SK-N-SH (cell line): ENCODE measurements at regions not wholly inside any gene's neighbourhood (a gene's known extent, or its start where the extent isn't known, plus 50 kb on each side); places are given as distances from the start of the nearest gene placed in this dataset.

ENCODE experiments used
- CTCF ChIA-PET: fragments of 300-600, 350-600 bp; formaldehyde crosslinking; extraction: SDS; loops from one replicate; lab custom pipeline; 2021; lab: Yijun Ruan, JAX
- POLR2A ChIA-PET: fragments of 350-600 bp; sonication (Branson Sonifier 250); formaldehyde crosslinking; extraction: SDS; loops from one replicate; lab custom pipeline; 2020; ENCODE audit warnings: antibody characterized with exemption, inconsistent platforms; lab: Yijun Ruan, JAX
- DNase-seq: peaks from one replicate; pipeline ENCODE4 v3.0.0; 2012
- H2AFZ ChIP-seq: fragments of 200-600 bp; sonication (generic); 2 replicates; pipeline ENCODE4 v1.8.1; 2016; ENCODE audit warnings: antibody characterized with exemption, mild to moderate bottlenecking, low read depth
- H3F3A ChIP-seq: fragments of 200-600 bp; sonication (generic); replicated peaks from 2 replicates; pipeline ENCODE3; 2016; ENCODE audit warnings: antibody characterized with exemption, mild to moderate bottlenecking; ENCODE audit not compliant: insufficient read depth
- H3K27ac ChIP-seq, 2 experiments: fragments of 200-500 bp in 1 of 2; fragments of 200-600 bp in 1 of 2; sonication (Bioruptor generic) in 1 of 2; sonication (generic), shearing (Covaris generic) in 1 of 2; 2 replicates each; pipeline versions ENCODE4 v1.5.1 to v1.6.1; 2014 to 2016; ENCODE audit warnings: low read depth in 2 of 2, inconsistent platforms in 1 of 2, low read length in 1 of 2, mild to moderate bottlenecking in 1 of 2, mixed read lengths in 1 of 2
- H3K27me3 ChIP-seq: fragments of 200-600 bp; sonication (generic), shearing (Covaris generic); 2 replicates; pipeline ENCODE4 v1.6.1; 2016; ENCODE audit warnings: mixed run types; ENCODE audit not compliant: insufficient read depth
- H3K36me3 ChIP-seq, 2 experiments: fragments of 200-500 bp in 1 of 2; fragments of 200-600 bp in 1 of 2; sonication (Bioruptor generic) in 1 of 2; sonication (generic) in 1 of 2; replicated peaks in 1 of 2; 2 replicates each; pipeline versions ENCODE3 to v1.5.1; 2014 to 2016; ENCODE audit warnings: low read length in 1 of 2, mild to moderate bottlenecking in 1 of 2; ENCODE audit not compliant: insufficient read depth in 2 of 2, control insufficient read depth in 1 of 2
- H3K4me1 ChIP-seq, 2 experiments: fragments of 200-500 bp in 1 of 2; fragments of 200-600 bp in 1 of 2; sonication (Bioruptor generic) in 1 of 2; sonication (generic), shearing (Covaris generic) in 1 of 2; 2 replicates each; pipeline versions ENCODE4 v1.5.1 to v1.6.1; 2014 to 2016; ENCODE audit warnings: low read depth in 1 of 2, low read length in 1 of 2, mixed run types in 1 of 2; ENCODE audit not compliant: insufficient read depth in 2 of 2, control insufficient read depth in 1 of 2
- H3K4me2 ChIP-seq: fragments of 200-600 bp; sonication (generic), shearing (Covaris generic); 2 replicates; pipeline ENCODE4 v1.6.1; 2017; ENCODE audit warnings: mixed run types
- H3K4me3 ChIP-seq, 2 experiments: fragments of 200-500 bp in 1 of 2; fragments of 200-600 bp in 1 of 2; sonication (Bioruptor generic) in 1 of 2; sonication (generic), shearing (Covaris generic) in 1 of 2; 2 replicates each; pipeline versions ENCODE4 v1.5.1 to v1.8.1; 2014 to 2016; ENCODE audit warnings: low read depth in 2 of 2, inconsistent platforms in 1 of 2, low read length in 1 of 2, mild to moderate bottlenecking in 1 of 2, mixed read lengths in 1 of 2, moderate library complexity in 1 of 2
- H3K79me2 ChIP-seq: fragments of 200-600 bp; sonication (generic); 2 replicates; pipeline ENCODE4 v1.8.1; 2017; ENCODE audit warnings: mild to moderate bottlenecking; ENCODE audit not compliant: insufficient read depth
- H3K9ac ChIP-seq: fragments of 200-600 bp; sonication (generic); 2 replicates; pipeline ENCODE4 v1.6.1; 2017; ENCODE audit warnings: mixed run types
- H3K9me2 ChIP-seq: fragments of 200-600 bp; sonication (generic); 2 replicates; pipeline ENCODE4 v1.6.1; 2017; ENCODE audit warnings: mixed run types
- H3K9me3 ChIP-seq: fragments of 200-600 bp; sonication (generic); 2 replicates; pipeline ENCODE4 v1.6.1; 2017; ENCODE audit warnings: mixed run types, mild to moderate bottlenecking, moderate library complexity
- H4K20me1 ChIP-seq: fragments of 200-600 bp; sonication (generic); 2 replicates; pipeline ENCODE4 v1.6.1; 2017; ENCODE audit warnings: mild to moderate bottlenecking, mixed run types; ENCODE audit not compliant: insufficient read depth
- EP300 ChIP-seq, 2 experiments: IDR thresholded peaks; 2 replicates each; pipeline versions ENCODE4 v1.4.0 to v1.6.1; 2012; ENCODE audit warnings: borderline replicate concordance in 1 of 2, low read depth in 1 of 2, low read length in 1 of 2
- FOSL2 ChIP-seq: IDR thresholded peaks from 2 replicates; pipeline ENCODE4 v1.4.0; 2012; ENCODE audit warnings: low read depth, mild to moderate bottlenecking, moderate library complexity, borderline replicate concordance
- GABPA ChIP-seq: IDR thresholded peaks from 2 replicates; pipeline ENCODE4 v1.4.0; 2012; ENCODE audit warnings: low read depth, mild to moderate bottlenecking
- JUND ChIP-seq: IDR thresholded peaks from 2 replicates; pipeline ENCODE4 v1.4.0; 2012
- MXI1 ChIP-seq: IDR thresholded peaks from 2 replicates; pipeline ENCODE4 v1.6.1; 2012; ENCODE audit warnings: mild to moderate bottlenecking, low read depth, low read length, improper control_type of control experiment
- RAD21 ChIP-seq: IDR thresholded peaks from 2 replicates; pipeline ENCODE4 v1.6.1; 2012; ENCODE audit warnings: mild to moderate bottlenecking, low read length
- RCOR1 ChIP-seq: fragments of 150-350 bp; IDR thresholded peaks from 2 replicates; pipeline ENCODE4 v1.6.1; 2017; ENCODE audit warnings: antibody characterized with exemption, low read length
- RXRA ChIP-seq: IDR thresholded peaks from 2 replicates; pipeline ENCODE4 v1.4.0; 2012; ENCODE audit warnings: low read depth, mild to moderate bottlenecking, borderline replicate concordance
- SMC3 ChIP-seq: IDR thresholded peaks from 2 replicates; pipeline ENCODE4 v1.6.1; 2012; ENCODE audit warnings: low read depth, low read length, improper control_type of control experiment
- TAF1 ChIP-seq: IDR thresholded peaks from 2 replicates; pipeline ENCODE4 v1.6.1; 2012; ENCODE audit warnings: low read depth, mild to moderate bottlenecking, low read length, moderate library complexity, borderline replicate concordance
- USF1 ChIP-seq: IDR thresholded peaks from 2 replicates; pipeline ENCODE4 v1.4.0; 2012; ENCODE audit warnings: low read depth, borderline replicate concordance
- USF2 ChIP-seq: fragments of 150-350 bp; IDR thresholded peaks from 2 replicates; pipeline ENCODE4 v1.6.1; 2017; ENCODE audit warnings: antibody characterized with exemption, low read length, low read depth, borderline replicate concordance
- YY1 ChIP-seq: IDR thresholded peaks from 2 replicates; pipeline ENCODE4 v1.4.0; 2012; ENCODE audit warnings: low read depth, mild to moderate bottlenecking
- WGBS: methylation state at CpG from one replicate; pipeline ENCODE4 v1.1.6; 2017; ENCODE audit warnings: low lambda C conversion rate; 5-methylcytosine and 5-hydroxymethylcytosine counted together
- TF ChIP-seq, protein P1 (sequence below): fragments of 200-600 bp; sonication (generic); IDR thresholded peaks from 2 replicates; pipeline ENCODE4 v1.6.1; 2017; ENCODE audit warnings: antibody characterized with exemption, mild to moderate bottlenecking, moderate library complexity

DNA sequence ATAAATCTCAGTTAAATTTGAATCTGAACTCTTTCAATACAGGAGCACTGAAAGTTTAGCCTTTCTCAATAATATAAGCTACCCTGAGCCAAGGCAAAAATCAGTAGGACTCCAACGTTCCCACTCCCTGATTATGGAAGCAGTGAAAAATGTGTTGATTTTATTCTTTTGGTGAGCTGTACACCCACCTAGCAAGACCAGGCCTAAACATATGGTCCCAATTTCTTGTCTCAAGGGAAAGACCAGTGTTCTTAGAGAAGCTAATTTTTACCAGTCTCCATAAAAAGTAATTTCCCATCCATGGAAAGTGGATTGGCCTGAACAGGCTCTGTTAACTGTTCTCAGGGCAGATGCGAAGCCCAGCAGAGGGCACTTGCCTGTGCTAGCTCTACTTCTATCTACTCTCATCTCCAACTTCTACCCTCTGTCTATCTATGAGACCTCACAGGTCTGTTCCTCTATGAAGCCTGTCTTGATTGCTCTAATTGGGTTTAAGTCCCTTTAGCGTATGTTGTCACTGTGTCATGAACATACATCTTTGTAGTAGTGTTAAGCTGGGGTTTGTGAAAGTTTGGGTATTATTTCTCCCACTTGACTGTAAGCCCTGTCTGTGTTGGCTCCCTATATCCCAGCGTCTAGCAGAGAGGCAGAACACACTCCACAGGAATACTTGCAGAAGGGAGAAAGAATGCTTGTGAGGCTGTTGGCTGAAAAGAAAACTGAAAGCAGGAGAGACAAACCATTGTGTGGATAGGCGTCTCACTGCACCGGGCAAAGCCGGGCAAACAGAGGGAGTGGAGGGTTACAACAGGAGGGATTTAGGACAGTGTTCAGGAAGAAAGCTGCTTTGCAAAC lies 167.1 kb upstream of the MAF start:
- no peak overlapping the region for H3K27ac ChIP-seq
- no peak for DNase-seq
- peaks cover 0 to 15% of the 10 kb centered on the region in 2 experiments; a peak in 1 of 4 replicates for H3K4me1 ChIP-seq
- no peaks in the 10 kb centered on the region for H3K79me2 ChIP-seq
- H2AFZ ChIP-seq = no peak overlapping the region
- H3K27me3 ChIP-seq = no peaks in the 10 kb centered on the region
- no peak overlapping the region for H3K9ac ChIP-seq
- H3K9me2 ChIP-seq = no peaks in the 10 kb centered on the region
- TF ChIP-seq RAD21 = peak; percentile 26
- no peak for TF ChIP-seq YY1
- ChIA-PET CTCF (interaction anchor here (0.6 to 0.9 kb wide), 5 partner anchors 9 to 81 kb away, joined by 3 read pairs; no protein-coding TSS in a partner anchor), POLR2A (no interaction called here)
- no peaks in the 10 kb centered on the region for H3F3A ChIP-seq
- no peaks in the 10 kb centered on the region; the same call in 1 of the 2 replicates for H3K9me3 ChIP-seq
- H4K20me1 ChIP-seq = no peaks in the 10 kb centered on the region
- no peak overlapping the region for H3K4me2 ChIP-seq
- H3K4me3 ChIP-seq = no peak overlapping the region
- 53% methylated on average over 7 of the region's 7 CpGs for WGBS
- H3K36me3 ChIP-seq = no peaks in the 10 kb centered on the region

DNA sequence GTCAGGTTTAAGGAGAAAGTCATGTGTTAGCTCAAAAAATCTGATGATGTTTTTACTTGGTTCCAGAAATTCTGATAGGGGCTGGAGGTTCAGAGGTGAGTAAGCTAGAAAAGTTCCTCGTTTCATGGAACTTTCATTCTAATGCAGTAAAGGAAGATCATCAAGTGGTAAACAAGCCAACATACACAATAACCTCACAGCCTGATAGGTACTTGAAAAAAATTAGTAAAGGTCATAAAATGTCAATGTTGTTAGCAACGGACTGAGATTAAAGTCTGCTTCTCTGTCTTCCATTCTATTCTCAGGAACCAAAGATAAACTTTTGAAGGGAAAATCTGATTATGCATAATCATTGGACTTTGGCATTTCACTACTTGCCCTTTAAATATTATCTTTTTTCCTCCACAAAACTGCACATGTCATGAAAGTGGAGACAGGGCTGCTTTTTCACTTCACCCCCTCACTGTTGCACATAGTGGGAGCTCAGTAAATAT lies 165.4 kb upstream of the MAF start:
- no peak for TF ChIP-seq FOSL2
- TF ChIP-seq EP300 (IDR thresholded peaks at IDR 0.05; ENCODE audit: borderline replicate concordance in 1 of 2, low read depth in 1 of 2, low read length in 1 of 2) = no peak
- TF ChIP-seq RCOR1 = no peak
- no peak for TF ChIP-seq MXI1
- no peak for TF ChIP-seq SMC3
- no peak for TF ChIP-seq GABPA
- TF ChIP-seq RXRA = no peak
- no peak for TF ChIP-seq TAF1
- TF ChIP-seq RAD21 = no peak
- no peak for TF ChIP-seq JUND
- CTCF ChIA-PET = interaction anchor here (0.8 kb wide), 1 partner anchor 1642 kb away, joined by 3 read pairs; no protein-coding TSS in a partner anchor
- peaks cover 0 to 15% of the 10 kb centered on the region in 2 experiments; a peak in 1 of 4 replicates for H3K4me1 ChIP-seq

GRCh38 chr16:79765431-79765830 lies 164.9 kb upstream of the MAF start:
- H3K9ac ChIP-seq = no peak overlapping the region
- no peak overlapping the region for H3K27ac ChIP-seq
- H3K36me3 ChIP-seq = no peaks in the 10 kb centered on the region
- TF ChIP-seq GABPA = no peak
- no peak for TF ChIP-seq USF2
- no peak for TF ChIP-seq USF1
- TF ChIP-seq RCOR1 = no peak
- TF ChIP-seq, protein P1, sequence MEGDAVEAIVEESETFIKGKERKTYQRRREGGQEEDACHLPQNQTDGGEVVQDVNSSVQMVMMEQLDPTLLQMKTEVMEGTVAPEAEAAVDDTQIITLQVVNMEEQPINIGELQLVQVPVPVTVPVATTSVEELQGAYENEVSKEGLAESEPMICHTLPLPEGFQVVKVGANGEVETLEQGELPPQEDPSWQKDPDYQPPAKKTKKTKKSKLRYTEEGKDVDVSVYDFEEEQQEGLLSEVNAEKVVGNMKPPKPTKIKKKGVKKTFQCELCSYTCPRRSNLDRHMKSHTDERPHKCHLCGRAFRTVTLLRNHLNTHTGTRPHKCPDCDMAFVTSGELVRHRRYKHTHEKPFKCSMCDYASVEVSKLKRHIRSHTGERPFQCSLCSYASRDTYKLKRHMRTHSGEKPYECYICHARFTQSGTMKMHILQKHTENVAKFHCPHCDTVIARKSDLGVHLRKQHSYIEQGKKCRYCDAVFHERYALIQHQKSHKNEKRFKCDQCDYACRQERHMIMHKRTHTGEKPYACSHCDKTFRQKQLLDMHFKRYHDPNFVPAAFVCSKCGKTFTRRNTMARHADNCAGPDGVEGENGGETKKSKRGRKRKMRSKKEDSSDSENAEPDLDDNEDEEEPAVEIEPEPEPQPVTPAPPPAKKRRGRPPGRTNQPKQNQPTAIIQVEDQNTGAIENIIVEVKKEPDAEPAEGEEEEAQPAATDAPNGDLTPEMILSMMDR = no peak
- no peak for DNase-seq
- ChIA-PET CTCF (interaction anchor here (0.8 kb wide), 1 partner anchor 1642 kb away, joined by 3 read pairs; no protein-coding TSS in a partner anchor), POLR2A (no interaction called here)
- no peaks in the 10 kb centered on the region; the same call in 1 of the 2 replicates for H3K9me3 ChIP-seq
- no peak overlapping the region for H3K4me3 ChIP-seq
- H3K79me2 ChIP-seq = no peaks in the 10 kb centered on the region
- H3F3A ChIP-seq = no peaks in the 10 kb centered on the region
- no peak overlapping the region for H3K4me2 ChIP-seq
- no peaks in the 10 kb centered on the region for H3K27me3 ChIP-seq
- H3K9me2 ChIP-seq = no peaks in the 10 kb centered on the region
- H2AFZ ChIP-seq = no peak overlapping the region
- H3K4me1 ChIP-seq = peaks cover 0 to 15% of the 10 kb centered on the region in 2 experiments; a peak in 1 of 4 replicates
- 5% methylated on average over 1 of the region's 1 CpG for WGBS
- no peaks in the 10 kb centered on the region for H4K20me1 ChIP-seq

More for the DNA sequence above, 165.4 kb upstream of the MAF start:
- Histone ChIP-seq H3K4me3 (no peak overlapping the region), H4K20me1 (no peaks in the 10 kb centered on the region), H3K9me2 (no peaks in the 10 kb centered on the region), H3K79me2 (no peaks in the 10 kb centered on the region), H2AFZ (no peak overlapping the region), H3K27ac (no peak overlapping the region), H3K4me2 (no peak overlapping the region), H3F3A (no peaks in the 10 kb centered on the region), H3K27me3 (no peaks in the 10 kb centered on the region), H3K9me3 (no peaks in the 10 kb centered on the region; the same call in 1 of the 2 replicates), H3K9ac (no peak overlapping the region), H3K36me3 (no peaks in the 10 kb centered on the region)
- WGBS = 22% methylated on average over 2 of the region's 2 CpGs
- POLR2A ChIA-PET = no interaction called here
- no peak for DNase-seq
